Osteoblast (primary cell): ENCODE measurements at regions not wholly inside any gene's neighbourhood (a gene's known extent, or its start where the extent isn't known, plus 50 kb on each side); places are given as distances from the start of the nearest gene placed in this dataset.

Experiments used
- DNase-seq: peaks from one replicate; pipeline ENCODE4 v3.0.0; 2011; ENCODE audit warnings: low spot score, mixed read lengths; ENCODE audit not compliant: insufficient read length; ENCODE audit errors: missing footprints
- H2AFZ ChIP-seq: 2 replicates; pipeline ENCODE4 v1.6.0; 2011; ENCODE audit warnings: mild to moderate bottlenecking, low read length
- H3K27ac ChIP-seq: 2 replicates; pipeline ENCODE4 v1.5.1; 2011; ENCODE audit warnings: mild to moderate bottlenecking, low read depth, low read length, moderate library complexity
- H3K27me3 ChIP-seq: 2 replicates; pipeline ENCODE4 v1.6.0; 2012; ENCODE audit warnings: mild to moderate bottlenecking, control low read depth, inconsistent platforms, low read length, moderate library complexity; ENCODE audit not compliant: insufficient read depth
- H3K36me3 ChIP-seq: 2 replicates; pipeline ENCODE4 v1.5.1; 2011; ENCODE audit warnings: mild to moderate bottlenecking, low read length, control low read depth, moderate library complexity; ENCODE audit not compliant: insufficient read depth
- H3K4me1 ChIP-seq: 2 replicates; pipeline ENCODE4 v1.5.1; 2011; ENCODE audit warnings: mild to moderate bottlenecking, low read length, control low read depth, moderate library complexity; ENCODE audit not compliant: insufficient read depth
- H3K4me2 ChIP-seq: 2 replicates; pipeline ENCODE4 v1.6.0; 2011; ENCODE audit warnings: mild to moderate bottlenecking, low read length; ENCODE audit not compliant: insufficient read depth
- H3K4me3 ChIP-seq: fragments of 200-600 bp; sonication (generic); 3 replicates; pipeline ENCODE4 v1.5.1; 2012; ENCODE audit warnings: mild to moderate bottlenecking, low read length, inconsistent platforms; ENCODE audit not compliant: insufficient read depth
- H3K79me2 ChIP-seq: 2 replicates; pipeline ENCODE4 v1.6.0; 2012; ENCODE audit warnings: mild to moderate bottlenecking, low read length, control low read depth, inconsistent platforms; ENCODE audit not compliant: insufficient read depth
- H3K9me3 ChIP-seq: 2 replicates; pipeline ENCODE4 v1.5.1; 2011; ENCODE audit warnings: low read depth, low read length, control low read depth
- H4K20me1 ChIP-seq: 2 replicates; pipeline ENCODE4 v1.6.0; 2012; ENCODE audit warnings: mild to moderate bottlenecking, low read length, control low read depth; ENCODE audit not compliant: insufficient read depth
- TF ChIP-seq, protein P1 (sequence below): IDR thresholded peaks from 2 replicates; pipeline ENCODE4 v1.5.1; 2011; ENCODE audit warnings: mild to moderate bottlenecking, low read depth, low read length, moderate library complexity; ENCODE audit errors: extremely low read depth

DNA sequence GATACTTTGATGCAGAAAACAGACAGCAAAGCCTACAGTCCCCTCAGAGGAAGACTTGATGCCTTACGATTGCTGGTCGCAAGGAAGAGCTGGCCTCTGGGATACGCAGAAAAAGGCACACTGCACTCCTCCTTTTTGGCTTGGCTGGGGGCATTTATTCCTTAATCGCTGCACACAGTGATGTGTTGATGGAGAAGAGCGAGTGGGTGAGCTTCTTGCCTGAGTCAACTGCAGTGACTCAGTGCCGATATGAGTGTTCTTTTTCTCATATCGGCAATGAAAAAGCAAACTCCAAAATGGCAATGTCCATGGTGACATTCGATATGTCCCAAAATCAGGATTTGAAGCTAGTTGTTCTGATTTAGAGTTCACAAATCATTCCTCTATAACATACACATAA is 794.8 kb downstream of the HACE1 start:
- DNase-seq, result no peak
- no peak overlapping the region for H3K4me2 ChIP-seq
- H3K36me3 ChIP-seq, result no peaks in the 10 kb centered on the region
- TF ChIP-seq, protein P1, sequence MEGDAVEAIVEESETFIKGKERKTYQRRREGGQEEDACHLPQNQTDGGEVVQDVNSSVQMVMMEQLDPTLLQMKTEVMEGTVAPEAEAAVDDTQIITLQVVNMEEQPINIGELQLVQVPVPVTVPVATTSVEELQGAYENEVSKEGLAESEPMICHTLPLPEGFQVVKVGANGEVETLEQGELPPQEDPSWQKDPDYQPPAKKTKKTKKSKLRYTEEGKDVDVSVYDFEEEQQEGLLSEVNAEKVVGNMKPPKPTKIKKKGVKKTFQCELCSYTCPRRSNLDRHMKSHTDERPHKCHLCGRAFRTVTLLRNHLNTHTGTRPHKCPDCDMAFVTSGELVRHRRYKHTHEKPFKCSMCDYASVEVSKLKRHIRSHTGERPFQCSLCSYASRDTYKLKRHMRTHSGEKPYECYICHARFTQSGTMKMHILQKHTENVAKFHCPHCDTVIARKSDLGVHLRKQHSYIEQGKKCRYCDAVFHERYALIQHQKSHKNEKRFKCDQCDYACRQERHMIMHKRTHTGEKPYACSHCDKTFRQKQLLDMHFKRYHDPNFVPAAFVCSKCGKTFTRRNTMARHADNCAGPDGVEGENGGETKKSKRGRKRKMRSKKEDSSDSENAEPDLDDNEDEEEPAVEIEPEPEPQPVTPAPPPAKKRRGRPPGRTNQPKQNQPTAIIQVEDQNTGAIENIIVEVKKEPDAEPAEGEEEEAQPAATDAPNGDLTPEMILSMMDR, result no peak
- peaks cover 2% of the 10 kb centered on the region for H3K9me3 ChIP-seq
- H3K4me1 ChIP-seq, result no peaks in the 10 kb centered on the region
- no peaks in the 10 kb centered on the region for H3K79me2 ChIP-seq
- no peak overlapping the region for H2AFZ ChIP-seq
- H3K27me3 ChIP-seq, result no peaks in the 10 kb centered on the region
- H4K20me1 ChIP-seq, result no peaks in the 10 kb centered on the region
- H3K4me3 ChIP-seq, result no peak overlapping the region
- H3K27ac ChIP-seq, result no peak overlapping the region

DNA sequence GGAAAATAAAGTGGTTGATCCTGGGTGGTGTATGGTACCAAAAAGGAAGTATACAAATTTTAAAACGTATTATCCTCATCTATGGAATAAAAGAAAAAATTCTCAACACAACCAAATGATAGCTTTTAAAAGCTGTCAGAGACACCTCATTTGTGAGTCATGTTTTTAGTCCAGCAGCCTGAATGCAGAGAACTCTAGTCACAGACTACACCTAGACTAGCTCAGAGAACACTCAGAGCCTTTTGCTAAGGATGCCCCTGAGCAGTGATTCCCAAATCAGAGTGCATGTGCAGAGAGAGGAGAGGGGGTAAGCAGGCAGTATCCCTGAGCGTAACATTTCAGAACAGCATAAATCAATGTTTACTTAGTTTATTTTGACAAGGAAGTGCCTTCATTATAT is 809.3 kb downstream of the HACE1 start:
- no peaks in the 10 kb centered on the region for H3K9me3 ChIP-seq

GRCh38 chr6:104046426-104046825 is 813.3 kb downstream of the HACE1 start:
- Histone ChIP-seq H3K4me3 (no peak overlapping the region), H3K27ac (no peak overlapping the region), H3K27me3 (no peaks in the 10 kb centered on the region), H3K4me2 (no peak overlapping the region), H3K79me2 (no peaks in the 10 kb centered on the region), H3K4me1 (no peaks in the 10 kb centered on the region), H3K9me3 (no peaks in the 10 kb centered on the region), H4K20me1 (no peaks in the 10 kb centered on the region), H2AFZ (no peak overlapping the region), H3K36me3 (no peaks in the 10 kb centered on the region)
- no peak for DNase-seq
- TF ChIP-seq, protein P1, result no peak

More for the DNA sequence above, 809.3 kb downstream of the HACE1 start:
- no peak overlapping the region for H3K4me2 ChIP-seq
- no peaks in the 10 kb centered on the region for H3K79me2 ChIP-seq
- TF ChIP-seq, protein P1, result no peak
- no peaks in the 10 kb centered on the region for H4K20me1 ChIP-seq
- H3K36me3 ChIP-seq, result no peaks in the 10 kb centered on the region
- H2AFZ ChIP-seq, result no peak overlapping the region
- no peaks in the 10 kb centered on the region for H3K4me1 ChIP-seq
- no peak for DNase-seq
- H3K4me3 ChIP-seq, result no peak overlapping the region
- no peaks in the 10 kb centered on the region for H3K27me3 ChIP-seq
- H3K27ac ChIP-seq, result no peak overlapping the region

DNA sequence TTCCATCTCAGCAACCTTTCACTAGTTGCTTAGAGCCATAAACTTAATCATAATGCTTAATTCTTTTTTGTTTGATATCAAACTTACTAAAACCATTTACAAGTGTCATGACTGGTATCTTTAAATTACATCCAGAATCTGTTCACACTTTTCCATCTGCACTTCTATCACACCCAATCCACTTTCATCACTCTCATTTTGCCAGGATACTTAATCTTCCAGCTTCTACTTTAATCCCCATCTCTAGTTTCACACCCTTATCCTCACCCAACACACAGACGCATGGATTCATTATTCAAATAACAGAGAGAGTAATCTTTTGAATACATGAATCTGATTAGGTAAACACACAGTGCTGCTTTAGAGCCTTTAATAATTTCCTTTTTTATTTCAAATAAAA is 828.4 kb downstream of the HACE1 start:
- TF ChIP-seq, protein P1, result no peak
- Histone ChIP-seq H3K27ac (no peak overlapping the region), H3K9me3 (no peaks in the 10 kb centered on the region), H2AFZ (no peak overlapping the region), H3K27me3 (no peaks in the 10 kb centered on the region), H3K4me2 (no peak overlapping the region), H3K4me1 (no peaks in the 10 kb centered on the region), H3K79me2 (no peaks in the 10 kb centered on the region), H4K20me1 (no peaks in the 10 kb centered on the region), H3K4me3 (no peak overlapping the region), H3K36me3 (no peaks in the 10 kb centered on the region)
- no peak for DNase-seq
